ENCODE measurements at regions not wholly inside any gene's neighbourhood (a gene's known extent, or its start where the extent isn't known, plus 50 kb on each side); places are given as distances from the start of the nearest gene placed in this dataset.

DNA sequence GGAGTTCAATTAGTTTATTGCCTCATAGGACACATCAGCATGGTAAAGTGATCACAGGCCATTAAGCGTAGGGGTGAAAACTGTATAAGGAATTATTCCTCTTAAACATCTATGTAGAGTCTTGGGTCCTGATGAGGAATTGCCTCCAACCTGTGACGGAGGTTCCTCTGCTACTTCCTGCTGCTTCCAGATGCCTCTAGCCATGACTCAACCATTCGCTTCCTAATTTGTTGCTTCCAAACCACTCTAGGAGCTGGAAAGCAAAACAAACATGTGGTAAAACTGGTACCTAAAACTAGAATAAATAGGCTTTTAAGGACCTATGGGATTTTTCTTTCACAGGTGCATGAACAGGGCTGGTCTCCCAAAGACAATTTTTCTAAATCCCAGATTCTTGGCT is 253.8 kb downstream of the KLF12 start:
- FAIRE-seq, result no peak

DNA sequence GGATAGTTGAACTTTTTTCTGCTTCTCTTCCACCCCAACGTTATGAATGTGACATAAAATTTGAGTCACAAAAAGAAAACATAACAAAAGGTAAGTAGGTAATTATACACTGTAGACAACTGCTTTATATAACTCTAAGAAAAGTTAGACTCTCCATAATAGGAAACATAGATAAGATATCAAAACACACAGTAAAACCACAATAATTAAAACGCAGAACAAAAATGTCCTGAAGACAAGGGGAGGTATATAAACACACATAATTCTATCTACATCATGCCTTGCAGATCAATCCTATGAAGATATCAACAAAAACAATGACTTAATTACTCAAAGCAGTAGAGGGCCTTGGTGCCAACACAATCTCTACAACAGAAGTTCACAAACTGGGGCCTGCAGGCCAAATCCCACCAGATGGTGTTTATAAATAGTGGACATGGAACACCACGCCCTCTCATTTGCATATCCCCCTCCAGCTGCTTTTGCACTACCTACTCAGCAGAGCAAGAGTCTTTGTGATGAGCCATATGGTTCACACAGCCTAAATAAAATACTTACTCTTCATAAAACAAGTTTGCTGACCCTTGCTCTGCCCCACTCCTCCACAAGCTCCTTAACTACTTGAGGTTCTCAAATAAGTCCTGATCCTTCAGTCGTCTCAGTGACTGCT is 254.7 kb downstream of the KLF12 start:
- no peak for FAIRE-seq

DNA sequence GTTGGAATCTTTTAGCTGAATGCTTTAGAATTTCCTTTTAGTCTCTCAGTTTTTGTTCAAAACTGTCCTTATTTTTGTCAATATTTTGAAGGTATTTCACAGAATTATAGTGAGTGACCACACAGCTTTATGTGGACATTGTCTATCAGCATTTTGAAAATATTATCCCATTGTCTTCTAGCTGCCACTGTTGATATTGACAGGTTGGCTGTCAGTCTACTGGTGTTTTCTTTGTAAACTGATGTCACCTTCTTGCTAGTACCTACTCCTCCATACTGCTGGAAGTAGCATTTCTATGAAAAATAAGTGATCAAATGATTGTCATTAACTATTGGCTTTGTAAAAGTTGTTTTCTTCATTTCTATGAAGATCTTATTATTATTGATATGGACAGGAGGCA is 256.8 kb downstream of the KLF12 start:
- FAIRE-seq, result no peak

DNA sequence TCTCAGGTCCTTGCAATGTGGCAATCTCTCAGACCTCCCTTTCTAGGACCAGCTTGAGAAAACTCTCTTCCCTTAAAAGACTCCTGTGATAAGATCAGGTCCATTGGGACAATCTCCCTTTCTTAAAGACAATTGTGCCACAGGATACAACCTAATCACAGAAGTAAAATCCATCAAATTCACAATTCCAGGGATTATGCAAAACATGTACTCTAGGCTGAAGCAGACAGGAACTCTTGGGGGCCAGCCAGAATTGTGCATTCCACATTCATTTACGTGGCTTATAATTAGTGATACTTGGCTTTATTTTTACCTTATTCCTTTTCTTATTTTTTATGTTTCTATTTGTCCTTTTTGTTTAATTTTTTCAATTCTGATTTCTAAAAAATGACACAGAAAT is 257.9 kb downstream of the KLF12 start:
- FAIRE-seq, result no peak

DNA sequence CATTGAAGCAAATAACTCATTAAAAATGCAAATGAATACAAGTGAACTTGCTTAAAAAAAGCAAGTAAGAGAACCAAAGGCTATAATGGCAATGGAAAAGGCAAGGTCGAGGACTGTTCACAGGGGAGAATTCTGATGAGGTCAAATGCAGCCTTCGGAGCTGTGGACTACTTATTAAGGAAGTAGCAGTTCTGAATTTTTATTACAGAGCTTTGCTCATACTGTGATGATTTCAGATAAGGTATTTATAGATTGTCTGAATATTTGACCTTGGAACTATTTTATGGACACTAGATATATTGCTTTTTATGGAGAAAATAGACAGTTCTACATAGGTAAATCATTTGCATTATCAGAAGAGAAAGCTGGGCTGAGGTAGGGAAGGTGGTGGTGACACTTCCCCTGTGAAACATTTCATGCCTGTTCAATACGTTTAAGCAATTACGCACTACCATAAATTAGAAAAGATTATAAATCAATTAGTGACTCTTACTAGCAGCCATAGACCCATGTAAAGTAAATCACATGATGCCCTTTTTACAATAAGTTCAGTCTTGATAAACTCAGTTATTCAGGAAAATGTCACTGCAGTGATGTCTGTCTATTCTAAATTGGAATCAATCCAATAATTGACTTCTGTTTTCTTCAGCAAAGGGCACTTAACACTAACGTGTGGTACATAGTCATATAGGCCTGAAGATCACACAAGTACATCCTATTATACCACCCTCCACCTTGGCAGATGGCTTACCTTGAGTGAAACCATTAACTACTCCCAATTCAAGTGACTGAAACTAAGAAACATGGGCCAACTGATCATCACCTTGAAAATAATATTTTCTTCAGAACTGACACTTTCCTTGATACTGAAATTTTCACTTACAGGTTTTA is 260.0 kb downstream of the KLF12 start:
- no peak for FAIRE-seq

DNA sequence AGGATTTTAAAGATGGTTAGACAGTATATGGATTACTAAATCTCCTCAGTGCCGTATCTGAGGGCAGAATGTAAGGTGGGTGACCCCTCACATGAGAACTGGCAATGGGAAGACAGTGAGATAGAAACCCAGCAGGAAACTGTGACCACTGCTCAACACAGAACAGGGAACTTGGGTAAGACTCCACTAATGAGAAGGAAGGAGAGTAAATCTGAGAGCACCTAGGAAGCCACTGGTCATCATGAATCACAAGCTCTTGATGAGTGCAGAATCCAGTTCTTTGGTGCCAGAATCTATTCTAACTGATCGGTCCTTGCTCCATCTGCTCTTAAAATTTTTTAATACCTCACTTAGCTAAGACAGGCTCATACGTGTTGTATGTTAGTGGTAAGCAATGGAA is 261.8 kb downstream of the KLF12 start:
- FAIRE-seq, result no peak

DNA sequence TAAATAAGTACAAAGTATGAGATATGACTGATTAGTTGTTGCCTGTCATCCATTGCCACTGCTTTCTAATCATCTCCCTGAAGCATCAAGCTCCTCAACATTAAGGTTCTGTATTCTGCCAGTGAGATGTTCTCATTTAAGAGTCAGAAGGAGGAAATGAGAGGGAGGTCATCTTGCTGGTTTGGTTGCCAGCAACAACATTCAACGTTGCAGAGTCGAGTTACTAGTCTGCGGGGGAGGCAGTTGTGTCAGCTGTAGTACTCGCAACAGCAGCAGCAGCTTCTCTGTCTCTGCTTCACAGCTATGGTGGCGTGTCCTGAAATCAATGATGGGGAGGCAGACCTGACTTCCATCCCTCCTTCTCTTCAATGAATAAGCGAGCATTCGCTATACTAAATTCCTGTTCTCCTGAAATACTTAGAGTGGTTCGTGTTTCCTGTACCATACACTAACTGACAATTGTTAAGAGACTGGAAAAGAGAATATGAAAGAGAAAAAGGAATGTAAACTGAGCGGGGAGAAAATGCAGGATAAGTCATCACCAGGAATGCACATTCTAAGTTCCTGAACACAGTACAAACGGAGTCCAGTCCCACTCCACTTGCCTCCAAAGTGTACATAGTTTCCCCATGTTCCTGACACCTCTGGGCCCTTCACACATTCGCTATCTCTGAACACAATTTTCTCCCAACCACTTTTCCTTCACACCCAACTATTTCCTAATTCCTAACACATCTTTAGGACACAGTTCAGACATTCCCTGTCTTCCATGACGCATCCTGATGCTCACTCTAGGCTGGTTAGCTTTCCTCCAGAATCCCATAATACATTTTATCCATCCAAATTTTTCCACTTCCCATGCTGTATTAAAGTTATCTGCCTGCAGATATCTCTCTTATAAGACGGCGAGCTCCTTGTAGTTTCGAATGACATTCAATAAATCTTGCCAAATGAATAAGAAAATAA is 263.0 kb downstream of the KLF12 start:
- FAIRE-seq, result no peak

DNA sequence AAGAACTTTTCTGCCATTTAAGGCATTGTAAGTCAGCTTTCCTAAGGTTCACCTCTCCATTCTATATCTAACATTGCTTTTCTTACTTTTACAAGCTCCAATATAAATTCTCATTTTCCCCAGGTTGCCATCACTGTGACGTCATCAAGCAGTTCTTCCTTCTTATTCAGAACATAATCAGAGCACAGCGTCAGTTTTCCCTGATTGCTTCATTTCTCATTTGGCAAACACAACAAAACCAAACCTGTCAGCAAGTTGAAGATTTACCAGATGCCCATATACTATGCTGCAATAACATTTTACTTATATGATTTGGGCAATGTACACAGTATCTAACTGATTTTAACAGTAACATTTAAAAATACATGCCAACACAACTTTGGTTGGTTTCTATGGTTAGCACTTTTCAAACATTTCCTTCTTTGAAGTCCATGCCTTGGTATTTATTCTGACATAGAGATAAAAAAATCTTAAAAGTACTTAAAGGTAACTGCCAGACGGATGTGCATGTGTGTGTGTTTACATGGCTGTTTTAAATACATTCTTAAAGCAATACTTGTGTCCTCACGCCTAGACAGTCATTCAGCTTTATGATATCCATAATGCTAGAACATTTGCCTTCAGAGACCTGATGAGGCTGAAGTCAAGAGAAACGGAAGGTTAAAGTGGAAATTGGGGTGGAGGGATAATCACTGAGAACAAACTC is 264.0 kb downstream of the KLF12 start:
- no peak for FAIRE-seq

DNA sequence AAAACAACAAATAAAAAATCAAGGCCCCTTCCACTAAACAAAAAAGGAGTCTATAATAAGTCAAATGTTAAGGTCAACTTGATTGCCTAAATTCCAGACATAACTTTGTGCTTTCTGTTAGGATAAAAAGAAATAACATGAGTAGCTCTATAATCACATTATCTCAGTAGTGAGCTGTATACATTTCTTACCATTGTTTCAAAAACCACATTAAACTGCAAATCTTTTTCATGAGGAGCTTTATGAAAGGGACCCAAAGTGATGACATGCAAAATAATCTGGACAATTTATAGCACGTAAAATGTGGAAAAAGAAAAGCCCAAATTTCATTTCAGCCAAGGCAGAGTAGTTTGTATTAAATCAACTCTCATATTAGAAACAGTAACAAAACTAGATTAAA is 269.2 kb downstream of the KLF12 start:
- FAIRE-seq, result no peak

DNA sequence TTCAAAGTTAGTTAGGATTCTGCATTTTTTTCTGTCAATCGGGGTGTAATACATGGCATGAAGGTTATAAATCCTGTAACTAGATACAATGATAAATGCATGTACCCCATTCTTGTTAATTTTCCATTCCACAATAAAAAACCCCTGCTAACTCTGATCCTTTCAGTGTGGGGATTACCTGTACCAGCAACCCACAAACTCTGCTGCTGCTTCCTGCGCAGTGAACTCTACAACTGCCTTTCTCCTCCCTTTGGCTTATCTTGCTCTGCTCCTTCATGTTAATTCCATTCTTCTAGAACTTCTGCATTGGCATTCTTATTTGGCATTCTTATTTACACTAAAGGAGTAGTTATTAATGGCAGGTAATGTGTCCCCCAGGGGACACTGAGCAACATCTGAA is 273.1 kb downstream of the KLF12 start:
- FAIRE-seq, result no peak

DNA sequence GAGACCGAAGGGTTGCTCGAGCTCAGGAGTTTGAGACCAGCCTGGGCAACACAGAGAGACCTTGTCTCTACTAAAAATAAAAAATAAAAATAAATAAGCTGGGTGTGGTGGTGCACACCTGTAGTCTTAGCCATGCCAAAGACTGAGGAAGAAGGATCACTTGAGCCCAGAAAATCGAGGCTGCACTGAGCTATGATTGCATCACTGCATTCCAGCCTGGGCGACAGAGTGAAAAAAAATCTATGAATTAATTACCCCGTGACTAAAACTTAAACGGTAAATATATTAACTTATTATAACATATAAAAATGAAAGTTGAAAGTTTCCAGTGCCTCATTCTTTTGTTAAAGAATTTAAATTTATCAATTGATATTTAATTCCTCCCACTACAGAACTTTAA is 273.7 kb downstream of the KLF12 start:
- FAIRE-seq, result no peak

DNA sequence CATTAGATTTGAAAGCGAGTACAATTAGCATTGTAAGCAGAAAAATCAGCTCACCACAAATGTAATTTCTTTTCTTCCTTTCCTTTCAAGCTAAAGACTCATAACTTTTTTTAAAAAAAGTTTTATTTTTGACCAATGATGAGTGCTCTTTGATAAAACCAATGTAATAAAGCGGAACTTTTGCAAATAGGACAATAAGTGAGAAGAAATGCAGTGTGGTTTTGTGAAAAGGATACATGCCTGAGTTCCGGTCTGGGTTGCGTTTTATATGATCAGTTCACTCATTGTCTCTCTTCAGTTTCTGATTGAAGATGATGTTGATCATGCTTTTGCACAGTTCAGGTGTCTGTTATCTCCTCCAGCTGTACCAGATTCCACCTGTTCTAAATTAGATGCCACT is 274.4 kb downstream of the KLF12 start:
- no peak for FAIRE-seq

DNA sequence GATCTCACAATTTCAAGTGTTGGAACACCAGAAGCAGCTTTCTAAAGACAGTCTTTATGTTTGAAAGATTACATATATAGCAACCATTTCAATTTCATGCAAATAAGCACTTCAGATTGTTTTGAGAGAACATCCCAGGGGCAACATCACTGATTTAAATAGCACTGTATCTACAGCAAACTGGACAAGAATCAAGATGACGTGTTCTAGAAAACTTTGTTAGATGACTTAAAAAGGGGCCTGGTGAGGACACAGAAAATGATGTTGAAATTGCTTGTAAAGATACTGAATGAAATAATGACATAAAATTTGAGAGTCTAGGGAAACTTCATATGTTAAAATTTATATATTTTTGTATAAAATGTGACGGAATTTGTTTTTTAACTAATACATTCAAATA is 277.1 kb downstream of the KLF12 start:
- no peak for FAIRE-seq

DNA sequence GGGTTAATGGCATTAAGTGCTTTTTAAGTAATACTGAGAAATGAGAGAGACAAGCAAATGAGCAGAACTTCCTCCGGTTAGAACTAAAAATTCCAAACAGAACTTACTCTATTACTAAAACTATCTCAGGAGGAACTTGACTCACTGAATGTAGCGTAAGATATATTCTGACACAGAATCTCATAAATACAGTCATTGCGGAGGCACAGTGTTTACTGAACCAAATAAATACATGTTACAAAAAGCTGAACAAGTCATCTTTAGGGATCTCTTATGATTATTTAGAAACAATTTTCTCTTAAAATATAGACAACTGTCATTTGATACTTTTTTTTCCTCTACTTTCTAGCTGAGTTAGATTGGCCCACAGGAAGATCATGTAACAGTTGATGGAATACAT is 283.1 kb downstream of the KLF12 start:
- FAIRE-seq, result no peak

DNA sequence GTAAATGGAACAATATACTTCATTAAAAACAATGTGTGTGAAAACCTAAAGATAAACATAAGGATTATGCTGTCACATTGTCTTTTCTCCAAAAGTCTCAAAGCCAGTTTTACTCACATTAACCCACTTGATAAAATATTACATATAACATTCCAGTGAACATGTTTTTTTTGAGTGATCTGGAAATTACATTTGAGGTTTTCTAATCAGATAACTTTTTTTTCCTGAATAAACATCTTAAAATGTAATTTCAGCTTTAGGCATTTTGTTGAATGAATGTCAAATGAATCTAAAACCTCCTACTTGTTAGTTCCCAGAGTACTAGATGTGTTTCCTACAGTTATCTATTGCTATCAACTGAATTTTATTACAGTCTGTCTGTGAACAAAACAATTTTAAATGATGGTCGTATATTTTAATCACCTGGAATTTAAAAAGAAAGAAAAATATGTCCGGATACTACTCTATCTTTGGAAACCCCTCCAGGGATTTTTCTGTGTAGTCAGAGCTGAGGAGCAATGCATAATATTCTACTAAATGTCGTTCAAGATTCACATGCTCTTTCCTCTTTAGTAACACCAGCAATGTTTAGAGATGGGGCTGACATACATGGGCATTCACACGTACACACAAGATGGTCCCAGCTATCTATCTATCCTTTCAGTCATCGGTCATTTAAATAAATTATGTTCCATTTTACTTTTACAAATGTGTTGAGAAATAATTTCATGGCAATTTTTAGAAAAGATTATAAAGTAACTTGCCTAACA is 283.9 kb downstream of the KLF12 start:
- no peak for FAIRE-seq

DNA sequence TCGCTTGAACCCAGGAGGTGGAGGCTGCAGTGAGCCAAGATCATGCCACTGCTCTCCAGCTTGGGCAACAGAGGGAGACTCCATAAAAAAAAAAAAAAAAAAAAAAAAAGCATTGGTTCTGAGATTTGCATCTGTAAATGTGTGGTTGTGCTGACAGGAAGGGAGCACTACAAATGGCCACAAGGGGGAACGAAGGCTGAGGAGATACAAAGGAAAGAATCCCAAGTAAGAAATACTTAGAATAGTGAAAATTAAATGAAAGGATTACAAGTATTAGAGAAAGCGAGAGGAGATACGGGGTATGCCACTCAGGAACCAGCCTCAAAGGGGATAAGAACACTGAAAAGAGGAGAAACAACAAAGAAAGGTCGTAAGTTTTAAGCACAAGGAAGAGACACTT is 284.9 kb downstream of the KLF12 start:
- FAIRE-seq, result no peak

DNA sequence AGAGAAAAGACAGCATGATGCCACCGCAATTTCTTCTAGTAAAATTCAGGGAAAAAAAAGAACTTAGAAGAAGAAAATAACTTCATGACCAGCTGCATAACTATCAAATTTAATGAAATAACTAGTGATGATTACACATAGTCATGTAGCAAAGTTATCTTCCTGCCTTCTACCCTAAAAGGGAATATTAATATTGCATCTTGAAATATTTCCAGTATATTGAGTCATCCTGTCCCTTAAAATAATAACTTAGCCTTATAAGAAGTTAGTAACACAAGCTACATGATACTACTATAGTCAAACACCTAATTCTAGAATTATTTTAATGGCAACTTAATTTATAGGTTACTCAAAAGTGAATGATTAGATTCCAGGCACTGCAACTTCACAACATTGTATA is 289.2 kb downstream of the KLF12 start:
- FAIRE-seq, result no peak

DNA sequence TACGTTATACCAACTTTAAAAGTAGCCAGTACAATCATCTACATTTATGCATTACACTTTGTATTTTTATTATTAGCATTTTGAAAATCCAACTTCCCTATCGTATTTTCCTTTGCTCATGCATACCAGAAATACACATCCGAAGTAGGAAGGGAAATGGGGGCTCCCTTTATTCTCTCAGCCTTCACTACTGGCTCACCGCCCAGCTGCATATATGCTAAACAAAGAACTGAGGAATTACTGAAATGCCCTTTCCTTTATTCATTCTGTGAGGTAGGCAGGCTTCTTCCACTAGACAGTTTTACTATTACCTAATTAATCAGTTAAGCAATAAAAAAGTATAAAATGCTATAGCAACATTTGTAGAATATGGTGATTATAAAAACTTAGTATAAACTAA is 291.6 kb downstream of the KLF12 start:
- FAIRE-seq, result no peak

DNA sequence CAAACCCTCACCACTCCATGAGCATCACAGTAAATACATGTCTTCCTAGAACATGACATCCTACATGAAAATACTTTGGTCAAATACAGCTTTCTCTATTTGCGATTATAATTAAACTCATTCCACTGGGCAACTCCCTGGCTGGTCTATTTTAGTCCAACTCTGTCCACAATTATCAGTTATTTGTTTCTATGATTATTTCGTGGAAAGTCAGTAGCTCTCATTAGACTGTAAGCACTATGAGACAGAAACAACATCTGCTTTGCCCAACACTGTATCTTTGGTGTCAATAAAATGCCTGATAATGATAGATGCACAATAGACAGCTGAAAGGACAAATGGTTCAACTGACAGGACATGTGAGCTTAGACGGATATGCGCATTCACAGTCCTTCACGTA is 292.0 kb downstream of the KLF12 start:
- no peak for FAIRE-seq

DNA sequence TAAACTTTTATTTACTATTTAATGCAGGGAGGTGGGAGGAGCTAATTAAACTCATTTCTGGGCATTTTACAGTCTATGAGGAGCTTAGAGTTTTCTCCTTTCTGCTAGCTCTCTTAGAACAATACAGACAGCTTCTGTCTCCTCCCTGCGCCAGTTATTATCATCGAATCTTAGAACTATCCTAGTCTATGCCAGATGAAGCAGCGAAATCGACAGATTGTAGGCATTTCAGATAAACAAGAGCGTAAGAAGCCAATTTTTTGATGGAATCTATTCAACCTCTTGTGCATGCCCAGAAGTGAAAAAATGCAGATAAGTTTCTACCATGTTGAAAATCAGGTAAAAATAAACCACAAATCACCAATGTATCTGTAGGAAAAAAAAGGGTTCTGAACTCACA is 297.1 kb downstream of the KLF12 start:
- FAIRE-seq, result no peak

DNA sequence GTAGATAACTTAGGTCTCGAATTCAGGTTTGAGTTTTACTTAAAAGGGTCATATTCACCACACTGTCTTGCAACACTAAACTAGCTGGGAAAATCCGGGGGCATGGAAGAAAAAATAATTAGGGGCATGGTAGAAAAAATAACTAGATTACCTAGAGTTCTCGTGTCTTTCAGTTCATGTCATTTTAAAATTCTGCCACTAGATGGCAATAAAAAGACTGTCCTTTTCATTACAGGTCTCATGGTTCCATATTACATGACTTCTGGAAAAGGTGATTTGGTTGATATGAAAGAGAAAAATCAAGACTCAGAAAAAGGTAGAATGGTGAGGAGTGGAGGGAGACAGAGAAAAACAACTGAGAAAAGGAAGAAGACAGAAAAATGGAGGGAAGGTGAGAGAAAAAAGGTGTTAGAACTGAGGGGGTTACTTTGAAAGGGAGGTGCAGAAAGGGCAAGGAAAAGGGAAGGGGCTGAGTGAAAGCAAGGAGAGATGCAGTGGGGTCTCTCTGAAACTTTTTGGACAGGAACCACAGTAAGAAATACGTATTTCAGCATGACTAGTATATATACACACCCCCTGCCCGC is 299.0 kb downstream of the KLF12 start:
- peak; percentile 93 for FAIRE-seq
